ENCODE measurements at regions not wholly inside any gene's neighbourhood (a gene's known extent, or its start where the extent isn't known, plus 50 kb on each side); places are given as distances from the start of the nearest gene placed in this dataset.

DNA sequence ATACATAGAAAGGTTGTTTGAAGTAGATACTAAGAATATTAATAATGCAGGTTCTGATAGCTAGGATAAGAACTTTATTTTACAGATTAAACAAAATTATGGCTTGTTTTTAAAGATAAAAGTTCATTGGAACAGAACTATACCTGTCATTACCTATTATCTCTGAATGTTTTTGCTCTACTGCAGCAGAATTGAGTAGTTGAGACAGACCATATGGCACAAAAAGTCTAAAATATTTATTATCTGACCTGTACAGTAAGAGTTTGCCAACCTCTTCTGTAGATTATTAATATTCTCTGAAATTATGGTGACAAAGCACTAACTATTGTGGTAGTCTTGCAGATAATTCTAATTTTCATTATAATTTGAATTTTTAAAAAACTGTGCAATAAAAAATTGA is 829.1 kb upstream of the MGAT4C start:
- no peaks in the 10 kb centered on the region for H3K4me1 Mint-ChIP-seq (ENCODE audit: low read depth)
- CTCF ChIA-PET, result no interaction called here
- ATAC-seq, result no peak
- H3K36me3 Mint-ChIP-seq (ENCODE audit: low read depth), result no peaks in the 10 kb centered on the region
- POLR2A ChIA-PET, result no interaction called here
- no peaks in the 10 kb centered on the region for H3K27me3 Mint-ChIP-seq
- H3K27ac Mint-ChIP-seq, result no peak overlapping the region
- TF ChIP-seq, protein P1, sequence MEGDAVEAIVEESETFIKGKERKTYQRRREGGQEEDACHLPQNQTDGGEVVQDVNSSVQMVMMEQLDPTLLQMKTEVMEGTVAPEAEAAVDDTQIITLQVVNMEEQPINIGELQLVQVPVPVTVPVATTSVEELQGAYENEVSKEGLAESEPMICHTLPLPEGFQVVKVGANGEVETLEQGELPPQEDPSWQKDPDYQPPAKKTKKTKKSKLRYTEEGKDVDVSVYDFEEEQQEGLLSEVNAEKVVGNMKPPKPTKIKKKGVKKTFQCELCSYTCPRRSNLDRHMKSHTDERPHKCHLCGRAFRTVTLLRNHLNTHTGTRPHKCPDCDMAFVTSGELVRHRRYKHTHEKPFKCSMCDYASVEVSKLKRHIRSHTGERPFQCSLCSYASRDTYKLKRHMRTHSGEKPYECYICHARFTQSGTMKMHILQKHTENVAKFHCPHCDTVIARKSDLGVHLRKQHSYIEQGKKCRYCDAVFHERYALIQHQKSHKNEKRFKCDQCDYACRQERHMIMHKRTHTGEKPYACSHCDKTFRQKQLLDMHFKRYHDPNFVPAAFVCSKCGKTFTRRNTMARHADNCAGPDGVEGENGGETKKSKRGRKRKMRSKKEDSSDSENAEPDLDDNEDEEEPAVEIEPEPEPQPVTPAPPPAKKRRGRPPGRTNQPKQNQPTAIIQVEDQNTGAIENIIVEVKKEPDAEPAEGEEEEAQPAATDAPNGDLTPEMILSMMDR (IDR thresholded peaks at IDR 0.05), result no peak
- no peak overlapping the region for H3K4me3 Mint-ChIP-seq
- intact Hi-C loops (cut with micrococcal nuclease), result no loop called here
- DNase-seq, result no peak
- no peaks in the 10 kb centered on the region for H3K9me3 Mint-ChIP-seq

DNA sequence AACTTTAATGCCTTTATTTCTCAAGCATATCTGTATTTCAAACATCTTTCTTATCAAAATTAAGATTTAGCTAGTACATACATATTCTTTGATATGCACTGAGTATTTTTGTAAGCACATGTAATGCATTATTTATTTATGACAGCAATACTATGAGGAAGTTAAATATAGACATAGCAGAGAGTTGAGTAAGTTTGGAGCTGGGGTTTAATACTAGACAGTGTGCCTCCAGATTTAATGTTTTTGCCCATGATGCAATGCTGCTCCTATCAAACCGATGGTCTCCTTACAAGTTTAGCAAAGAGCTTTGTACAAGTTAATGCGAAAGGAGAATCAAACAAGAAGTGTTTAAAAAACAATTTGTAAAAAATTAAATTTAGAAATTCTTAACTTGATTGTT is 826.6 kb upstream of the MGAT4C start:
- ATAC-seq (no peak), DNase-seq (no peak)
- H3K36me3 Mint-ChIP-seq (ENCODE audit: low read depth), result no peaks in the 10 kb centered on the region
- H3K4me1 Mint-ChIP-seq (ENCODE audit: low read depth), result no peaks in the 10 kb centered on the region
- intact Hi-C loops (cut with micrococcal nuclease), result no loop called here
- H3K9me3 Mint-ChIP-seq, result no peaks in the 10 kb centered on the region
- H3K27ac Mint-ChIP-seq, result no peak overlapping the region
- CTCF ChIA-PET, result no interaction called here
- POLR2A ChIA-PET, result no interaction called here
- TF ChIP-seq, protein P1 (IDR thresholded peaks at IDR 0.05), result no peak
- H3K27me3 Mint-ChIP-seq, result no peaks in the 10 kb centered on the region
- H3K4me3 Mint-ChIP-seq, result no peak overlapping the region

DNA sequence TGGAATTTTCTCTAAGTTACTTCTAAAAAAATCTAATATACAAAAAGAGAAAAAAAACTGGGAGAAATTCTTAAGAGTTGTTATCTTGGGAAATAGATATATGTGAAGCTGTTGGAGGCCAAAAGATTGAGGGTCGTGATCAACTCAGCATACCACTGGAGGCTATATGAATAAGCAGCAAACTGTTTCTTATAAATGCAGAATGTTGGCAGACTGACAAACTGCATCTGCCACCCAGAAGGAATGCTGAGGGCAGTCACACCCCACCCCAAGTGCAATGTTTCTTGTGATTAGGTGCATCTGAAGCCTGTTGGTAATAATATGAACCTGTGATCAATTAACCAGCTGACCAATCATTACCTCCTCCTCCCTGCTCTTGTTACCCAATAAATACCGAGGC is 818.6 kb upstream of the MGAT4C start:
- H3K9me3 Mint-ChIP-seq, result peaks cover 6% of the 10 kb centered on the region
- no peaks in the 10 kb centered on the region for H3K36me3 Mint-ChIP-seq (ENCODE audit: low read depth)
- ATAC-seq (no peak), DNase-seq (no peak)
- H3K4me1 Mint-ChIP-seq (ENCODE audit: low read depth), result no peaks in the 10 kb centered on the region
- intact Hi-C loops (cut with micrococcal nuclease), result no loop called here
- H3K27ac Mint-ChIP-seq, result no peak overlapping the region
- ChIA-PET CTCF (no interaction called here), POLR2A (no interaction called here)
- no peaks in the 10 kb centered on the region for H3K27me3 Mint-ChIP-seq
- TF ChIP-seq, protein P1 (IDR thresholded peaks at IDR 0.05), result no peak
- no peak overlapping the region for H3K4me3 Mint-ChIP-seq

DNA sequence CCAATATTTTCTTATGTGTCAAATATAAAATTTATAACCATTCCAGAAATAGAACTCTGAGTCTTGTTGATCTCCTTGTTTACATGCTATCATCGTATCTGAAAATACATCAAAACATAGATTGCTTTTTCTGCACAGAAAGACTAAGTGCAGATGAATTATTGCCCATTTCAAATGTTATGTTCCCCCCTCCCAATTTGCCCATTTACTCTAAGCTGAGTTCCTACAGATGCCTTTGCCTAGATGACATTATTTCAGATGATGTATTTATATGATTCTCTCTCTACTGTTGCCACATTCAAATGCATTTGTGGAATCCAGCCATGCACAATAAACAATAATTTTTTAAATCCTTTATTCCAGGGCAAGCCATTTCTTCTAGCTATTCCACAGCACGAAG is 810.1 kb upstream of the MGAT4C start:
- H3K27ac Mint-ChIP-seq, result no peak overlapping the region
- TF ChIP-seq, protein P1 (IDR thresholded peaks at IDR 0.05), result no peak
- no peaks in the 10 kb centered on the region for H3K27me3 Mint-ChIP-seq
- ChIA-PET POLR2A (no interaction called here), CTCF (no interaction called here)
- ATAC-seq (no peak), DNase-seq (no peak)
- peaks cover 1% of the 10 kb centered on the region for H3K9me3 Mint-ChIP-seq
- H3K4me1 Mint-ChIP-seq (ENCODE audit: low read depth), result no peaks in the 10 kb centered on the region
- intact Hi-C loops (cut with micrococcal nuclease), result no loop called here
- no peaks in the 10 kb centered on the region for H3K36me3 Mint-ChIP-seq (ENCODE audit: low read depth)
- no peak overlapping the region for H3K4me3 Mint-ChIP-seq

DNA sequence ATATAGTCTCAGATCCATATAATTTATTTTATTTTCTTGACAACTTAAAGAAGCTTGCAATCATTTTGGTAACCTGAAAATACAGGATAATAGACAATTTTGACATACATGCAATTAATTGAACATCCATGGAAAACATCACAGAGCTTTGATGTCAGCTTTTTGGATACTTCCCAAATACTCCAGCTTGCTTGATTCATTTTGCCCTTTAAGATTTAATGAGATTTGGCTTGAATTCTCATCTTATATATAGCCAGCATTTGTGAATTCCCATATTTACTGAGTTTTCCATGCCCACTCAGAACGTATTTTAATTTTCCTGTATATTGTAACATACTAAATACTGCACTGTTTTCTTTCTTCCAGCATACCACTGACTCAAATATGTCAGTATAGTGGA is 803.0 kb upstream of the MGAT4C start:
- ATAC-seq, result no peak
- Mint-ChIP-seq H3K36me3 (ENCODE audit: low read depth) (no peaks in the 10 kb centered on the region), H3K27ac (no peak overlapping the region), H3K4me1 (ENCODE audit: low read depth) (no peaks in the 10 kb centered on the region), H3K4me3 (no peak overlapping the region), H3K27me3 (no peaks in the 10 kb centered on the region), H3K9me3 (peaks cover 3% of the 10 kb centered on the region)
- DNase-seq, result no peak
- TF ChIP-seq, protein P1 (IDR thresholded peaks at IDR 0.05), result no peak
- intact Hi-C loops (cut with micrococcal nuclease), result no loop called here
- POLR2A ChIA-PET, result no interaction called here
- CTCF ChIA-PET, result no interaction called here
